ENCODE measurements at regions not wholly inside any gene's neighbourhood (a gene's known extent, or its start where the extent isn't known, plus 50 kb on each side); places are given as distances from the start of the nearest gene placed in this dataset.

DNA sequence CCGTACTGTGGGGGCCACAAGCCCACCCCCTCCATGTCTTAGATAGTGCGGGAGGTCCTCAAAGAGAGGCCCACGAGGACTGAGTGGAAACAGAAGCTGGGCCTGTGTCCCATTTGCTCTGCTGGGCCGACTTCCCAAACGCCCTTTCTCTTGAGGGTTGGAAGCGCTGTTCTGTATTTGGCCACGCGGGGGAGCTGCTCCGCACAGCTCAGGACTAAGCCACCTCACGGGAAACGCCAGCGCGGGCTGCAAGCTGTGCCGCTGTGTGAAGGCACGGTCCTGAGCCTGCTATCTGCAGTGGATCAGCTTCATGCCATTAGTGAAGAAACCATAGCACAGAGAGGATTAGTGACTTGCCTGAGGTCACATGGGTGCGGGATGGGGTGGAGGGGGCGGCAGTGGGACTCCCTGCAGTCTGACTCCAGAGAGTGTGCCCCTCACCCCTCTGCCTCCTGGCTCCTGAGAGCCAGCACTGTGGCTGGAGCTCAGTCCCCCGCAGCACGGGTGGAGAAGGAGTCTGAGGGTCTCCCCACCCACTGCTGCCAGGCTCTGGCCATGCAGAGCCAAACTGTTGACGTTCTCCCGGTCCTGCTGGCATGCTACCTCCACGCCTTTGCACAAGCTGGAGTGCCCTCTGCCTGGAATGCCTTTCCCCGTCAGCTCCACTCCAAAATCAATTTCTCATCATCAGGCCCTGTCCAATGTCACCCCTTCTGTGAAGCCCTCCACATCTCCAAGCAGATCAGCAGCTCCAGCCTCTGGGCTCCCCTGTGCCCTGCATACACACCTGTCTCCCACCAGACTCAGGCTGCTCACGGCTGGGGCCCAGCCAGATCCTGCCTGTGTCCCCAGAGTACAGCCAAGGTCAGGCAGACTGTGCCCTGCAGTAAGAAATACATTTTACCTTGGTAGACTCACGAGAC is 51.5 kb upstream of the LRRC32 start:
- no peak overlapping the region for H3K27ac Mint-ChIP-seq
- ATAC-seq (peak; percentile 98), DNase-seq (peak; percentile 56 to 71 (median 60))
- no peaks in the 10 kb centered on the region for H3K9me3 ChIP-seq (ENCODE audit: control insufficient read depth, low read length, poor library complexity, severe bottlenecking)
- H3K4me1 Mint-ChIP-seq, result peaks cover 14% of the 10 kb centered on the region
- H3K36me3 Mint-ChIP-seq (ENCODE audit: low read depth), result peaks cover 3% of the 10 kb centered on the region
- peaks cover 40% of the 10 kb centered on the region for H3K27me3 Mint-ChIP-seq
- peak overlapping the region; percentile 36 for H3K4me3 Mint-ChIP-seq

DNA sequence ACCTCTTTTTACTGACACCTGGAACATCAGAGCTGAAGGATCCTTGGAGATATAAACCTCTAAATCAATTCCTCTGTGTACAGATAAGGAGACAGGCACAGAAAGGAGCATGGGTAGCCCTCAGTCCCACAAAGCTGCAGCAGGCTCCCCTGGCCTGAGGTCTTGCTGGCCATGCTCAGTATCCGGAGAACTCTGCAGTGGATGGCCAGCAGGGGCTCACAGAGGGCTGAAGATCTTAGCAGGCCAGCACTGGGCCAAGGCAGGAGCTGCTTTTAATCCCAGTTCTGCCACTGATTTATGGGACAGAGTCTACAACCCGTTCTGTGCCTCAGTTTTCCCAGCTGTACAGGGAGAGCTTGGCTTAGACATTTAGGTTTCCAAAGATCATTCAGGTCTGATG is 52.6 kb upstream of the LRRC32 start:
- Mint-ChIP-seq H3K4me3 (no peak overlapping the region), H3K36me3 (ENCODE audit: low read depth) (no peaks in the 10 kb centered on the region), H3K4me1 (peaks cover 12% of the 10 kb centered on the region), H3K27me3 (peaks cover 49% of the 10 kb centered on the region), H3K27ac (no peak overlapping the region)
- DNase-seq (no peak), ATAC-seq (no peak)
- H3K9me3 ChIP-seq (ENCODE audit: control insufficient read depth, low read length, poor library complexity, severe bottlenecking), result no peaks in the 10 kb centered on the region

DNA sequence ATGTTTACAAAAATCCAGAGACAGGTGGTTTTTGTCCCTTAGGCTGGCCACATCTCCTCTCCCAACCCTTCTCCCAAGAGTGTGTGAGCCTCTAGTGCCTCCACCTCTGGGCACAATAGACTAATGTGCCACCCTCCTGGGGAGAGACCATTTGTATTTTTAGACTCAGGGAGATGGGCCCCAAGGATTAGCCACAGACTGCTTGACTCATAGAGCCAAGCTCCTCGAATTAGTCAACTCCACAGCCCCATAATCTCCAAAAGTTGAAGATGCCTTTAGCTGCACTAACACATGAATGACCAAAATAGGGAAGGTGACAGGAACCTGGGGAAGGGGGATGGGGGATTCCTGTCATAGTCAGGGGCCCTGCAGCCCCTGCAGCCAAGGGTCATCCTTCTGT is 53.0 kb upstream of the LRRC32 start:
- ATAC-seq, result no peak
- H3K4me1 Mint-ChIP-seq, result peaks cover 12% of the 10 kb centered on the region
- no peaks in the 10 kb centered on the region for H3K9me3 ChIP-seq (ENCODE audit: control insufficient read depth, low read length, poor library complexity, severe bottlenecking)
- DNase-seq, result no peak
- no peak overlapping the region for H3K4me3 Mint-ChIP-seq
- H3K27ac Mint-ChIP-seq, result no peak overlapping the region
- no peaks in the 10 kb centered on the region for H3K36me3 Mint-ChIP-seq (ENCODE audit: low read depth)
- peaks cover 49% of the 10 kb centered on the region for H3K27me3 Mint-ChIP-seq

DNA sequence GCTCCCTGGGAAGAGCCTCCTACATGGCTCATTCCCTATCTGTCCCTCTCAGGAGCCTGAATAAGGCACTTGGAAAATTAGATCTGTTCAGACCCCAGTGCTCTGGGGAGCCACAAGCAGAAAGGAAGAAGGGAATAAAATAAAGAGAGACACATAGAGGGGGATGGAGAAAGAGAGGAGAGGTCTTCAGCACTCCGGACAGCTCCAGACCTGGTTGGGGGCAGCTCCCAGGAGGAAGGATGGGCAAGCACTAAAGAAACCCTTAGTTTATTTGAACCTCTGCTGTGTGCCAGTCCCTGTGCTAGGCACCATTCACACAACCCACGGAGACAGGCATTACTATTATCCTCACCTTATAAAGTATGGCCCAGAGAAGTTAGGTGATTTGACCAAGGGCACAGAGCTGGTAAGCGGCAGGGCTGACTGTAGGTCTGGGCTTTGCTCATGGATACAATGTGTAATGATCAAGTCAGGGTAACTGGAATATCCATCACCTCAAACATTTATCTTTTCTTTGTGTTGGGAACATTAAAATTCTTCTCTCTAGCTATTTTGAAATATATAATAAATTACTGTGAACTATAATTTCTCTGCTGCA is 53.7 kb upstream of the LRRC32 start:
- ATAC-seq (no peak), DNase-seq (no peak)
- peaks cover 53% of the 10 kb centered on the region for H3K27me3 Mint-ChIP-seq
- H3K27ac Mint-ChIP-seq, result peak overlapping the region; percentile 8
- H3K4me3 Mint-ChIP-seq, result no peak overlapping the region
- H3K4me1 Mint-ChIP-seq, result peaks cover 12% of the 10 kb centered on the region
- H3K36me3 Mint-ChIP-seq (ENCODE audit: low read depth), result no peaks in the 10 kb centered on the region
- no peaks in the 10 kb centered on the region for H3K9me3 ChIP-seq (ENCODE audit: control insufficient read depth, low read length, poor library complexity, severe bottlenecking)

DNA sequence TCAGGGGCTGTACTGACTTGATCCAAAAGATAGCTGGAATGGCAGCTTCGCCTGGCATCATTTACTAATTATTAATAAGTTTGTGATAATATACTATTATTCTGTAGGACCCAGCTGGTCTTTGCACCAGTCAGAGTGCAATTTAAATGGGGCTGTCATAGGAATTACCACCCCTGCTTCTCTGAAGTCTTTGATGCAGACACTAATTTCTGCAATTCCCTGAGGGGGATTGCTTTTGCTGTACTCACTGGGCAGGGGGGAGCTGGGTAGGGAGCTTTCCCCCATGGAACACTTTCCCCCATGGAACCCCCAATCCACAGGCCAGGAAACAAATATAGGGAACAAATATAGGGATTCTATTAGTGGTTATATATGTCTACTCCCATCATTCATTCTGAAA is 54.9 kb upstream of the TSKU start:
- Mint-ChIP-seq H3K36me3 (ENCODE audit: low read depth) (no peaks in the 10 kb centered on the region), H3K4me1 (no peaks in the 10 kb centered on the region)

DNA sequence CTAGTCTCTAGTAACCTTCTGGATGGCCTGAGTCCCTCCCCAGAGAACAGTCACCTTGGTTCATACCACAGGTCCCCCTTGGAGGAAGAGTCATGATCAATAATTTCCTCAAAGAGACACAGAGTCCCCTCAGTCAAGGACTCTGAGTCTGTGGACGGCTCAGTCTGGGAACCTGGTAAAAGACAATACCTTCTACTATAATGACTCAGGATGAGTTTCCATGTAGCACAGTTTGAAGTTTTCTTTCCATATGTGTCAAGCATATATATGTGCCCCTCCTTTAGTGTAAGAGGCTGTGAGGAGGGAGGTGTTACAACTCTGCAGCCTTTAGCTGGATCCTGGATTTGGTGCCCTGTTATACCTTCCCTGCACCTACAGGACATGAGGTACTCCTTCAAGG is 54.4 kb upstream of the TSKU start:
- Mint-ChIP-seq H3K27me3 (peaks cover 59% of the 10 kb centered on the region), H3K4me3 (no peak overlapping the region), H3K27ac (no peak overlapping the region), H3K4me1 (no peaks in the 10 kb centered on the region), H3K36me3 (ENCODE audit: low read depth) (no peaks in the 10 kb centered on the region)
- no peaks in the 10 kb centered on the region for H3K9me3 ChIP-seq (ENCODE audit: control insufficient read depth, low read length, poor library complexity, severe bottlenecking)
- ATAC-seq, result no peak
- no peak for DNase-seq

More for the DNA sequence above, 54.9 kb upstream of the TSKU start:
- no peaks in the 10 kb centered on the region for H3K9me3 ChIP-seq (ENCODE audit: control insufficient read depth, low read length, poor library complexity, severe bottlenecking)
- DNase-seq (no peak), ATAC-seq (no peak)
- H3K27ac Mint-ChIP-seq, result no peak overlapping the region
- H3K27me3 Mint-ChIP-seq, result peaks cover 63% of the 10 kb centered on the region
- no peak overlapping the region for H3K4me3 Mint-ChIP-seq

DNA sequence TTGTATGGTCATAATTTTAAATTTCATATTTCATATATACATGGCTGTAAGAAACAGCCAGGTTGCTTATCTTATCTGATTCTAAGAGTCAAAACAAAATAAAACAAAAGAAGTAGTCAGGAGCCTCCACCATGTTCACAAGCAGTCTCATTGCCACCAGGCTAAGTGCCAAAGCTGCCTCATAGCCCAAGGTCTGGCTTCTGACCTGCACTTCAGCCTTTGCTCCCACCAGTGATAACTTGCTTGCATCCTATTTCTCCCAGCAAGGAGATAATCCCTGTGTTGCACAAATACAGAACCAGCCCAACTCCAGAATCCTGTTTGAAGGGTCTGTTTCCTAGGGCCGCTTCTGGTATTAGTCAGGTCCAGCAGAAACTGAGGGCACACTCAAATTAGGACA is 53.9 kb upstream of the TSKU start:
- H3K27ac Mint-ChIP-seq, result no peak overlapping the region
- ATAC-seq (no peak), DNase-seq (no peak)
- H3K36me3 Mint-ChIP-seq (ENCODE audit: low read depth), result no peaks in the 10 kb centered on the region
- peaks cover 54% of the 10 kb centered on the region for H3K27me3 Mint-ChIP-seq
- no peaks in the 10 kb centered on the region for H3K9me3 ChIP-seq (ENCODE audit: control insufficient read depth, low read length, poor library complexity, severe bottlenecking)
- H3K4me3 Mint-ChIP-seq, result no peak overlapping the region
- H3K4me1 Mint-ChIP-seq, result peaks cover 2% of the 10 kb centered on the region

DNA sequence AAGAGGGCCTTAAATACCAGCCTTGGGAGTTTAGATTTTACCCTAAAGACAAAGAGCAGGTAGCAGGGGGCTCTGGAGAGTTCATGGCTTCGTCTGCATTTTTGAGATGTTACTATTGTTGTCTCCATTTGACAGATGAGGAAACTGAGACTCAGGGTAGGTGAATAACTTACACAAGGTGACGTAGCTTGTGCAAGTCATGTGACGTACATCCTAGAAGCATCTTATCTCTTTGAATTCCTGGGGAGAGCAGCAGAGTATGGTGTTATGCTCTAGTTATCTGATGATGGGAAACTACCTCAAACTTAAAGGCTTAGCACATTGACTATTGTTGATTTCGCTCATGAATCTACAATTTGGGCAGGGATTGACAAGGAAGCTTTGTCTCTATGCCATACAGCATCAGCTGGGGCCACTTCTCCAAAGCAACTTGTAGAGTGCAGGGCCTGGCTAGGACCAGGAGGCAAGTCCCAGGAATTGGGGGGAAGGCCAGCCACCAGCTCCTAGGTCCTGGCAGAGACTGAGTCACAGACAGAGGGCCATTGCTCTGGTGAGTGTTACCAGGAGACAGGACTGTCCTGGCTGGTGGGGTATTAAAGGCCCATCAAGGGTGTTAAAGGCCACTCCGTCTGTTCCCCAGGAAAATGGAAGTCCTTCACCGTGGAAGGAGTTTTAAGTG is 52.1 kb upstream of the TSKU start:
- Mint-ChIP-seq H3K36me3 (ENCODE audit: low read depth) (no peaks in the 10 kb centered on the region), H3K4me1 (peaks cover 2% of the 10 kb centered on the region), H3K27me3 (peaks cover 49% of the 10 kb centered on the region), H3K4me3 (no peak overlapping the region), H3K27ac (no peak overlapping the region)
- H3K9me3 ChIP-seq (ENCODE audit: control insufficient read depth, low read length, poor library complexity, severe bottlenecking), result no peaks in the 10 kb centered on the region
- ATAC-seq, result no peak
- DNase-seq, result no peak

DNA sequence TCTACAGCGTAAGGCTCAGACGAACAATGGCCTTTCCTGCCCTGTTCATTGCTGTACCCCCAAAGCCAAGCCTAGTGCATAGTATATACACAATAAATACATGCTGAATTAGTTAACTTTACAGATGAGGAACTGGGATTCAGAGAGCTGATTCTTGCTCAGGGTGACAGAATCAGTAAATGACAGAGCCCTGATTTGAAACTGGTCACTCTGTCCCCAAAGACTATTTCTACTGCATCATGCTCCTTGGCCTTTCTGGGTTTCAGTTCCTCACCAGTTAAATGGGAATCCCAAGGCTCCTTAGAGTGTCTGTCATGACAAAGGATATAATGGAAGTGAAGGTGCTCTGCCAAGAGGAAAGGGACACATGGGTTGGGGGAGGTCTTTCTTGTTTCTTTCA is 50.5 kb upstream of the TSKU start:
- Mint-ChIP-seq H3K36me3 (ENCODE audit: low read depth) (no peaks in the 10 kb centered on the region), H3K27me3 (peaks cover 36% of the 10 kb centered on the region), H3K4me1 (peaks cover 2% of the 10 kb centered on the region), H3K27ac (no peak overlapping the region), H3K4me3 (no peak overlapping the region)
- no peaks in the 10 kb centered on the region for H3K9me3 ChIP-seq (ENCODE audit: control insufficient read depth, low read length, poor library complexity, severe bottlenecking)
- ATAC-seq (no peak), DNase-seq (no peak)
